ENCODE measurements at regions not wholly inside any gene's neighbourhood (a gene's known extent, or its start where the extent isn't known, plus 50 kb on each side); places are given as distances from the start of the nearest gene placed in this dataset.

DNA sequence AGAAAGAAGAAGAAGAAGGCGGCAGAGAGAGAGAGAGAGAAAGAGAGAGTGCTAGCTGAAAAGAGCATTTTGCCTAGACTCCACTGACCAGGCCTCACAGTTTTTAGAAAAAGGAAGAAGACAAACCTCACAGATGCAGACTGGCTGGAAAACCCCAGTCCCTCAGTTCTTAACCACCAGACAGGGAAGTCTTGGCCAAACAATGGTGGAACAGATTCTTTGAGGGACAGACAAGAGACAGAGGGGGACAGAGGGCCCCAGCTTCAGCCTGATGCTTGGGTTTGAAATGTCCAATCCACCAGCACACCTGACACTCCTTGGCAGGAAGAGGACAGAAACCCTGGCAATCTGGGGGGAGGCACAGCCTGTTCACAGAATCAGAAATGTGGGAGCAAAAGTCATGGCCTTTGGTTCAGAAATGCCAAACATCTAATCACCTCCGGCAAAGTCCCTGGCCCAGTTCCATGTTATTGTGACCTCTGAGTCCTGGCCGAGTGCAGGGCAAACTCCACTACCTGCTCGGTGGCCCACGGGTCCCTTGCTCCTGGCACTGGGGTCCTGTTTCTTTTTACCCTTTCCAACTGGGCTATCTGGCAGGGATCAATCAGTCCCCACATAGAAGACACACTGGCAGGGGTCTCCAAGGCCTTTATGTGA, 235.2 kb downstream of the LY86 start:
- TF ChIP-seq POLR2AphosphoS5 (IDR thresholded peaks at IDR 0.05; ENCODE audit: low read depth, low read length) (no peak), POLR2A (IDR thresholded peaks at IDR 0.05; ENCODE audit: low read depth, low read length) (no peak), TAF1 (IDR thresholded peaks at IDR 0.05; ENCODE audit: borderline replicate concordance, low read depth, low read length) (no peak)

All from GM12892 (cell line).